GM12878 (cell line): ENCODE measurements at regions not wholly inside any gene's neighbourhood (a gene's known extent, or its start where the extent isn't known, plus 50 kb on each side); places are given as distances from the start of the nearest gene placed in this dataset.
"Not testable (repeated sequence)": the region's sequence is repeated elsewhere in the genome, so short reads cannot be mapped to it uniquely, and the experiment has no call there.

ENCODE experiments used
- ATAC-seq: fragments of 200-7000 bp; cut with Tn5 transposase; 3 replicates; pipeline ENCODE4 v1.9.1; 2020; ENCODE audit warnings: mild to moderate bottlenecking, moderate library complexity
- BruUV-seq: library from RNA; stranded (reverse); fragments of 400-500 nt; replicated peaks from 2 replicates; lab custom pipeline; 2021; lab: Mats Ljungman, UMichigan
- CTCF ChIA-PET: fragments of 300-600 bp; sonication (Branson Sonifier 250); formaldehyde crosslinking; extraction: SDS; loops from one replicate; lab custom pipeline; 2021; ENCODE audit warnings: inconsistent platforms; lab: Yijun Ruan, JAX
- POLR2A ChIA-PET: fragments of 350-600 bp; formaldehyde crosslinking; extraction: SDS; loops from one replicate; lab custom pipeline; 2021; ENCODE audit warnings: inconsistent platforms; lab: Charles Lee
- RAD21 ChIA-PET: fragments of 300-600 bp; sonication (Branson Sonifier 250); formaldehyde crosslinking; loops from one replicate; lab custom pipeline; 2023; ENCODE audit warnings: antibody characterized with exemption; ENCODE audit not compliant: unreplicated experiment; lab: Charles Lee
- SMC1A ChIA-PET: fragments of 300-600 bp; sonication (Branson Sonifier 250); formaldehyde crosslinking; loops from one replicate; lab custom pipeline; 2023; ENCODE audit not compliant: unreplicated experiment, uncharacterized antibody; lab: Charles Lee
- DNase-seq: peaks from one replicate; pipeline ENCODE4 v3.0.0-alpha.2; 2011; ENCODE audit warnings: low read depth, low spot score
- FAIRE-seq: peaks from 3 replicates; lab custom pipeline; 2011; peaks lifted over from hg19 to GRCh38; lab: Jason Lieb, UNC
- H2AFZ ChIP-seq: 2 replicates; pipeline ENCODE4 v1.6.0; 2011; ENCODE audit warnings: low read depth, low read length, control low read depth; ENCODE audit not compliant: control insufficient read depth
- H3K27ac ChIP-seq: 2 replicates; pipeline ENCODE4 v1.5.1; 2011; ENCODE audit warnings: control low read depth; ENCODE audit not compliant: control insufficient read depth, insufficient read depth
- H3K27me3 ChIP-seq, 2 experiments: replicated peaks in 1 of 2; 2 replicates each; pipeline versions ENCODE4 v1.6.0 to v1.6.1; 2011; ENCODE audit warnings: low read length in 1 of 2; ENCODE audit not compliant: control insufficient read depth in 2 of 2, insufficient read depth in 2 of 2
- H3K36me3 ChIP-seq, 2 experiments: 2 replicates each; pipeline ENCODE4 v1.5.1; 2011; ENCODE audit warnings: low read length in 1 of 2; ENCODE audit not compliant: control insufficient read depth in 2 of 2, insufficient read depth in 2 of 2
- H3K4me1 ChIP-seq: 2 replicates; pipeline ENCODE4 v1.6.1; 2011; ENCODE audit warnings: mild to moderate bottlenecking, low read length, moderate library complexity, mixed read lengths; ENCODE audit not compliant: control insufficient read depth, insufficient read depth
- H3K4me2 ChIP-seq: 2 replicates; pipeline ENCODE4 v1.6.0; 2011; ENCODE audit warnings: control low read depth; ENCODE audit not compliant: control insufficient read depth, insufficient read depth
- H3K4me3 ChIP-seq: fragments of 200-600 bp; sonication (generic); 2 replicates; pipeline ENCODE4 v1.5.1; 2016
- H3K79me2 ChIP-seq: 2 replicates; pipeline ENCODE4 v1.6.0; 2011; ENCODE audit warnings: low read length; ENCODE audit not compliant: control insufficient read depth, insufficient read depth
- H3K9ac ChIP-seq: 2 replicates; pipeline ENCODE4 v1.8.0; 2011; ENCODE audit warnings: low read length, control low read depth, mixed read lengths; ENCODE audit not compliant: control insufficient read depth, insufficient read depth
- H3K9me3 ChIP-seq: replicated peaks from 3 replicates; pipeline ENCODE4 v1.5.1; 2011; ENCODE audit warnings: mild to moderate bottlenecking, low read length; ENCODE audit not compliant: control insufficient read depth, insufficient read depth
- H4K20me1 ChIP-seq: 2 replicates; pipeline ENCODE4 v1.6.0; 2011; ENCODE audit not compliant: control insufficient read depth, insufficient read depth
- HCFC1 ChIP-seq: fragments of 150-350 bp; IDR thresholded peaks from 2 replicates; pipeline ENCODE4 v1.6.1; 2014; ENCODE audit warnings: low read length
- LARP7 ChIP-seq: fragments of 450-650 bp; IDR thresholded peaks from 2 replicates; pipeline ENCODE4 v1.6.1; 2017; ENCODE audit warnings: mild to moderate bottlenecking
- SPI1 ChIP-seq: IDR thresholded peaks from 2 replicates; pipeline ENCODE4 v1.6.1; 2011; ENCODE audit warnings: low read depth, mild to moderate bottlenecking, low read length, moderate library complexity, borderline replicate concordance; ENCODE audit not compliant: insufficient read depth
- TARDBP ChIP-seq: IDR thresholded peaks from 2 replicates; pipeline ENCODE4 v1.6.1; 2016; ENCODE audit warnings: borderline replicate concordance
- WGBS: methylation state at CpG from one replicate; pipeline ENCODE4 v1.1.6; 2016; ENCODE audit warnings: low lambda C conversion rate; ENCODE audit not compliant: insufficient replicate concordance, insufficient coverage; ENCODE audit errors: missing lambda C conversion rate; 5-methylcytosine and 5-hydroxymethylcytosine counted together
- in situ Hi-C: fragments of 300-500 bp; cut with MboI; formaldehyde crosslinking; loops from 9 replicates; pipeline ENCODE4 v1.14.3; 2018; ENCODE audit warnings: mixed read lengths
- intact Hi-C: fragments of 100-400 bp; cut with micrococcal nuclease; formaldehyde crosslinking; loops from one replicate; pipeline ENCODE4 v1.14.2; 2022; ENCODE audit not compliant: unreplicated experiment

GRCh38 chr2:226087051-226087450 lies 687.5 kb downstream of the NYAP2 start:
- ATAC-seq (no peak), DNase-seq (no peak)
- POLR2A ChIA-PET: no interaction called here
- Histone ChIP-seq H3K36me3 (no peaks in the 10 kb centered on the region), H3K9me3 (no peaks in the 10 kb centered on the region), H3K4me3 (no peak overlapping the region), H3K27ac (no peak overlapping the region), H3K4me2 (no peak overlapping the region)
- WGBS: 53% methylated on average over 3 of the region's 3 CpGs
- in situ Hi-C loops: no loop called here
- no TSS peak for BruUV-seq
- SMC1A ChIA-PET: no interaction called here
- intact Hi-C loops: no loop called here
- TF ChIP-seq TARDBP: no peak
- TF ChIP-seq, all 136 proteins: peak for 0
- Histone ChIP-seq H4K20me1 (no peaks in the 10 kb centered on the region), H3K4me1 (no peaks in the 10 kb centered on the region), H2AFZ (no peak overlapping the region), H3K9ac (no peak overlapping the region), H3K79me2 (no peaks in the 10 kb centered on the region), H3K27me3 (no peaks in the 10 kb centered on the region)
- ChIA-PET RAD21 (no interaction called here), CTCF (no interaction called here)
- FAIRE-seq: no peak

- RAD21 ChIA-PET: no interaction called here
- WGBS: 5% methylated on average over 1 of the region's 1 CpG
Observed at GRCh38 chr2:226086190-226086589, 686.7 kb downstream of the NYAP2 start.

GRCh38 chr2:226085425-226085824 lies 685.9 kb downstream of the NYAP2 start:
- H3K36me3 ChIP-seq, H3K79me2 ChIP-seq, H3K4me3 ChIP-seq, H3K27ac ChIP-seq, SMC1A ChIA-PET, DNase-seq, H4K20me1 ChIP-seq, H3K27me3 ChIP-seq, H3K4me2 ChIP-seq, BruUV-seq, RAD21 ChIA-PET, ATAC-seq, POLR2A ChIA-PET, H3K4me1 ChIP-seq, in situ Hi-C loops, CTCF ChIA-PET, H3K9me3 ChIP-seq, H3K9ac ChIP-seq, intact Hi-C loops, FAIRE-seq, H2AFZ ChIP-seq: not testable (repeated sequence)

More at GRCh38 chr2:226086190-226086589, 686.7 kb downstream of the NYAP2 start:
- H3K9me3 ChIP-seq: no peaks in the 10 kb centered on the region
- TF ChIP-seq LARP7 (no peak), SPI1 (peak; percentile 12; the same call in 1 of the 2 replicates), HCFC1 (no peak)
- DNase-seq (no peak), ATAC-seq (no peak; the same call in 2 of the 3 replicates), FAIRE-seq (no peak)
- H3K79me2 ChIP-seq: no peaks in the 10 kb centered on the region
- H3K4me2 ChIP-seq: no peak overlapping the region
- ChIA-PET POLR2A (no interaction called here), SMC1A (no interaction called here), CTCF (no interaction called here)
- H2AFZ ChIP-seq: no peak overlapping the region
- H3K4me1 ChIP-seq: no peaks in the 10 kb centered on the region
- no peak overlapping the region for H3K9ac ChIP-seq
- H3K4me3 ChIP-seq: no peak overlapping the region
- no peaks in the 10 kb centered on the region for H3K36me3 ChIP-seq
- H3K27ac ChIP-seq: no peak overlapping the region
- intact Hi-C loops (no loop called here), in situ Hi-C loops (no loop called here)
- BruUV-seq: no TSS peak
- H4K20me1 ChIP-seq: no peaks in the 10 kb centered on the region
- no peaks in the 10 kb centered on the region for H3K27me3 ChIP-seq
